HG03354 (cell line): ENCODE measurements at regions not wholly inside any gene's neighbourhood (a gene's known extent, or its start where the extent isn't known, plus 50 kb on each side); places are given as distances from the start of the nearest gene placed in this dataset.
A peak's percentile ranks its signal among the peaks of the same experiment; 100 is the strongest.
"Not testable (repeated sequence)": the region's sequence is repeated elsewhere in the genome, so short reads cannot be mapped to it uniquely, and the experiment has no call there.

Experiments used
- ATAC-seq: cut with Tn5 transposase; IDR thresholded peaks from one replicate; pipeline ENCODE4 v1.9.1; 2021; ENCODE audit warnings: mild to moderate bottlenecking; ENCODE audit not compliant: unreplicated experiment, poor library complexity, severe bottlenecking

GRCh38 chr17:46460129-46460528 is 52.1 kb upstream of the LRRC37A2 start:
- not testable (repeated sequence) for ATAC-seq

GRCh38 chr17:46455069-46455468 is 57.2 kb upstream of the LRRC37A2 start:
- not testable (repeated sequence) for ATAC-seq

DNA sequence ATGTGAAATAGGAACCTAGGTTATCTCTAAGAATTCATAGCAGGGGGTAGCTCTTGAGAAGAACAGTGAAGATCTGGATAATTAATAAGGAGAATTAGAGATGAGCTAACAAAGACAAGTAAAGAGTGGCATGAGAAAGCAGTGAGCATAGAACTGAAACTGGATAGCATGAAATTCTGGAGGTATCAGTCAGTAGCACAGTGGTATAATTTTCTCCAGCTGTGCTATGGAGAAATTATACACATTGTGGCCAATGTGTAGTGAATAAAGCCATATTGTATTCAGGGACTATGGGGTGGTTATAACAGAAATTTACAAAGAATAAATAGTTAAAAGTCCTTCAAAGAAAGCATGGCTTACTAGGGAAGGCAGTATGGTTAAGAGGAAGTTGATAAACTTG is 57.7 kb upstream of the LRRC37A2 start:
- not testable (repeated sequence) for ATAC-seq

DNA sequence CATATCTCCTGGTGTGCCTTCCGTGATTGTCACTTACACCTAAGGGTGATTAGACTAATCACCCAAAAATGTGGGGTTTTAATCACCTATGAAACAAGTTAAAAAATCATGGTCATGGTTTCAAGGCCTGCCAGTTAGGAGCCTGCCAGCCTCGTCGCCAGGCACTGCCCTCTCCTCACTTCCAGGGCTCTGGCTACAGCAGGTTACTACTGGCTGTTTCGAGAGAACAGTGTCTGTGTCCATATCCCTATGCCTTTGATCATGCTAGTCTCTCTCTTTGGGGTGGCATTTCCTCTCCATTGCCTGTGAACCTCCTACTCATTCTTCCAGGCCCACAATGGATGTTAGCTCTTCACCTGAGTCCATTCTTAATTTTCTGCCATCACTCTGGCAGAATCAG is 59.2 kb upstream of the LRRC37A2 start:
- ATAC-seq = not testable (repeated sequence)

DNA sequence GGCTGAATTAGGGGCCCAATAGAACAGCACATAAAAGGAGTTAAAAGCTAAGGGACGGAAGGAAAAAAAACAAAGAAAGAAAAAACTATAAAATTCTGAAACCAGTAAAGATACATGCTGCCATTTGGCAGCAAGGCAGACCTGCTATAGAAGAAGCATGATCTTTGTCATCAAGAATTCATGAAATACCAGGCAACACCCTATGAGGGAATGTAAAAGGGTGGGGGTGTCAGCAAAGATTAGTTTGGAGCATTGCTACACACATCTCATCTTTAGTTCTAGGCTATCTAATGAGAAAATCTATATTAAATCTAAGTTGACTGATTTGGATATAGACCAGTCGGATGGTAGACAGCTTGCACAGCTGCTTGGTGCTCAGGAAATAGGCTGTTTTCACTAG is 66.4 kb upstream of the LRRC37A2 start:
- not testable (repeated sequence) for ATAC-seq

- not testable (repeated sequence) for ATAC-seq
These were observed 66.9 kb upstream of the LRRC37A2 start for GRCh38 chr17:46445411-46445810.

- ATAC-seq = not testable (repeated sequence)
These were observed 70.1 kb upstream of the LRRC37A2 start for GRCh38 chr17:46442153-46442552.

GRCh38 chr17:46440665-46441064 is 71.6 kb upstream of the LRRC37A2 start:
- ATAC-seq = not testable (repeated sequence)

DNA sequence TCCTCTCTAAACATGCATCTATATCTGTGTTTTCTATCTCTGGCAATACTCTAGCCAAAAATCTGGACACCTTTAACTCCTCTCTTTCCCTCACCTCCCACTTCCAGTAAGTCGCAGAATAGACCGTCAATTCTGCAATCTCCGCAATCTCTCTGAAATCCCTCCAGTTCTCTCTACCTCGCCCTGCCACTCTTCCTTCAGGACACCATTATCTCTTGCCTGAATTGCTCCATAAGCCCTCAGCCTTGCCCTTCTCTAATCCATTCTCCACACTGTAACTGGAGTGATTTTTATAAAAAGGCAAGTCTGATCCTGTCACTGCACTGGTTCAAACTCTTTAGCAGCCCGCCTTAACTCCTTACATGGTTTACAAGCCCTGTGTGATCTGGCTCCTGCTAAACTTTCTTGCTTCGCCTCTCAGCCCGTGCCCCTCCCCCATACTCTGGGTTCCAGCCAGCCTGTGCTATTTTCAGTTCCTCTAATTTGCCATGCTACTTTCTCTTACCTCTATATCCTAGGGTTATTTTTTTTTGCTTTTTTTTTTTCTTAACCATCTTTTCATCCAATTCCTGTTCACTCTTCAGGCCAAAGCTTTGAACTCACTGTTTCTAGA is 73.0 kb upstream of the ARL17B start:
- peak; percentile 74 for ATAC-seq

DNA sequence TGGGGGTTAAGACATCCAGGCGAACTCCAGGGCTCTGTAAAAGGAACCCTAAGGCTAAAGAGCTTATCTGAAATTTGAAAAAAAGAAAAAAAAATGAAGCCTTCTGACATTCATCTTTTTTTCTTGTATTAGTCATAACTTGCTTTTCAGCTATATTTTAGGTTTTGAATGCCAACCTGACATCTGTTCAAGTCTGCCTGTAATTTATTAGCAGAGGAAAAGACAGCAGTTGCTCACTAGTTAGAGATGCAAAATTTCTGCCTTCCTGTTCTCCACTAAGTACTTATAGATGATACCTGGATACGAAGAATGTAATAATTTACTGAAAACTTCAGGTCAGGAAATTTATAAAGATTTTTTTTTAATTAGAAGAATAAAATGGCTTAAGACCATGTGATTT is 68.7 kb upstream of the ARL17B start:
- ATAC-seq = not testable (repeated sequence)

- not testable (repeated sequence) for ATAC-seq
These were observed 68.1 kb upstream of the ARL17B start for GRCh38 chr17:46429675-46430074.

DNA sequence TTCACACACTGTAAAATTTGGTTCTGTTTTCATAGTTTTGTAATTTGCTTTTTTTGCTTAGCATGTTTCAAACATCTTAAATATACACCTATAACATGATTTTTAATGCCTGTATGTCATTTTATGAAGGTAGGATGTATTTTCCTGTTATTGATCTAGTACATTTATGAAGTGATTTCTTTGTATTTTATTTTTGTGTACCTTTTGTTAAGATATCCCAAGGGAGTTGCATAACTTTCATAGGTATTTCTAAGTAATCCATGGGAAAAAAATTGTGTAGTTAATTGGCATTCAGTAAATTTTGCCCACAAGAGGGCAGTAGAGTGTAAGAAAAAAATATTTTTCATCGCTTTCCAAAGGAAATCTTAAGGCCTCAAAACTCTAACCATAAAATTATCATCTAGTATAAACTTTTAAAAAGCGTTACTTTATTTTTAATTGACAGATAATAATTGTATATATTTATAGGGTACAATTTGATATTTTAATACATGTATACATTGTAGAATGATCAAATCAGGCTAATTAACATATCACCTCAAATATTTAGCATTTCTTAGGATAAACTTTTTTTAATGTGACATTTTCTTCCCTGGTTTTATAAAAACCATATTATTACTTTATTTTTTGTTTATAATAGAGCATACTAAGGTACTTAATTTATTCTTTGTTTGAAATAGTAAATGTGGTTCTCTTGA is 62.8 kb upstream of the ARL17B start:
- ATAC-seq = not testable (repeated sequence)

- ATAC-seq = not testable (repeated sequence)
These were observed 56.3 kb upstream of the ARL17B start for GRCh38 chr17:46417907-46418306.

DNA sequence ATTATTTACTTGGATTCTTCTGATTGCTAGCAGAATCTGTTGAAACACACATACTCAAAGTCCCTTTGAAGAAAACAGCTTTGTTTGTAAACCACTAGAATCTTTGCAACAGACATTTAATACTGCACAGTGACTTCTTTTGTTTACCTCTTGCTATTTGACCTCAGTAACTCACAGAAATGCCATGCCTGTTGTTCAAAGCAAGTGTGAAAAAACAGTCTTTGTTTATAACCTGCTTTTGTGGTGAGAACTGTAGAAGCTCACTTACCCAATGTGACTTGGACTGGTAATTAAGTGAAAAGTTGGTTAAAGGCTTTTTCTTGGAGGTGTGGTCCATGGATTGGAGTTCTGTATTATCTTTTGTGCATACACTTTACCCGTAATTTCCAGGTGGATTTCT is 55.7 kb upstream of the ARL17B start:
- not testable (repeated sequence) for ATAC-seq

GRCh38 chr17:46414559-46414958 is 53.0 kb upstream of the ARL17B start:
- ATAC-seq = not testable (repeated sequence)

GRCh38 chr17:46412156-46412555 is 50.6 kb upstream of the ARL17B start:
- not testable (repeated sequence) for ATAC-seq

GRCh38 chr17:46411172-46411852 is 49.7 kb upstream of the ARL17B start:
- ATAC-seq = not testable (repeated sequence)
